ENCODE measurements at regions not wholly inside any gene's neighbourhood (a gene's known extent, or its start where the extent isn't known, plus 50 kb on each side); places are given as distances from the start of the nearest gene placed in this dataset.

GRCh38 chr13:53121919-53122318 lies 93.3 kb downstream of the OLFM4 start:
- no peak for TF ChIP-seq CTCF (IDR thresholded peaks at IDR 0.05)
- no peak for TF ChIP-seq POLR2AphosphoS5 (IDR thresholded peaks at IDR 0.05)
